T-helper 1 cell treated with Interleukin-12 subunit alpha and Interleukin-12 subunit beta and Interleukin-4 antibody, amounts not matched to agents 30 μg/mL and 1 μg/mL, for 36 hours (primary cell): ENCODE measurements at regions not wholly inside any gene's neighbourhood (a gene's known extent, or its start where the extent isn't known, plus 50 kb on each side); places are given as distances from the start of the nearest gene placed in this dataset.
"Not testable (repeated sequence)": the region's sequence is repeated elsewhere in the genome, so short reads cannot be mapped to it uniquely, and the experiment has no call there.

Experiments
- H3K27ac Mint-ChIP-seq: one replicate; pipeline ENCODE4 v1.8.0; 2021; ENCODE audit warnings: mild to moderate bottlenecking, mixed read lengths
- H3K27me3 Mint-ChIP-seq: one replicate; pipeline ENCODE4 v1.8.0; 2021; ENCODE audit warnings: low read depth, mixed read lengths
- H3K36me3 Mint-ChIP-seq: one replicate; pipeline ENCODE4 v1.8.0; 2021; ENCODE audit warnings: low read depth, mixed read lengths
- H3K4me1 Mint-ChIP-seq: one replicate; pipeline ENCODE4 v1.8.0; 2021; ENCODE audit warnings: low read depth, mixed read lengths
- H3K4me3 Mint-ChIP-seq: one replicate; pipeline ENCODE4 v1.8.0; 2021; ENCODE audit warnings: mild to moderate bottlenecking, moderate library complexity, mixed read lengths
- H3K9me3 Mint-ChIP-seq: one replicate; pipeline ENCODE4 v1.8.0; 2021; ENCODE audit warnings: mixed read lengths

DNA sequence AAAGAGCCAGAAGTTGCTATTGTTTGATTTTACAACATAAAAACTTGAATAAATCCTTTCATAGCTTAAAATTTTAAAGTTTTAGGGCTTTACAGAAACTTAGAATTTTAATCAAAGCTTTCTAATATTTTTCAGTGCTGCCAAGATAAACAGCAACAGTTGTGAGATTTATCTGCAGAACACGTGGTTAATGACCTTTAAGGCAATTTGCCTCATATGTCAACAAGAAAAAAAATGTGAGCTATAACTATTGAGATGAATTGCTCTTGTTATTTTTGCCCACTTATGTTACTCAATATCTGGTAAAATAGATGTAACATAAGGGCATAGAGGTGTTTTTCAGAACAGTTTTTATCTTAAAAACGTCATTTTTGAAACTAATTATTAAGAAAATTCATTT, 96.7 kb upstream of the NECTIN3 start:
- H3K4me3 Mint-ChIP-seq: no peak overlapping the region
- H3K36me3 Mint-ChIP-seq: no peaks in the 10 kb centered on the region
- no peaks in the 10 kb centered on the region for H3K9me3 Mint-ChIP-seq
- no peaks in the 10 kb centered on the region for H3K4me1 Mint-ChIP-seq
- peaks cover 5% of the 10 kb centered on the region for H3K27me3 Mint-ChIP-seq
- H3K27ac Mint-ChIP-seq: no peak overlapping the region

DNA sequence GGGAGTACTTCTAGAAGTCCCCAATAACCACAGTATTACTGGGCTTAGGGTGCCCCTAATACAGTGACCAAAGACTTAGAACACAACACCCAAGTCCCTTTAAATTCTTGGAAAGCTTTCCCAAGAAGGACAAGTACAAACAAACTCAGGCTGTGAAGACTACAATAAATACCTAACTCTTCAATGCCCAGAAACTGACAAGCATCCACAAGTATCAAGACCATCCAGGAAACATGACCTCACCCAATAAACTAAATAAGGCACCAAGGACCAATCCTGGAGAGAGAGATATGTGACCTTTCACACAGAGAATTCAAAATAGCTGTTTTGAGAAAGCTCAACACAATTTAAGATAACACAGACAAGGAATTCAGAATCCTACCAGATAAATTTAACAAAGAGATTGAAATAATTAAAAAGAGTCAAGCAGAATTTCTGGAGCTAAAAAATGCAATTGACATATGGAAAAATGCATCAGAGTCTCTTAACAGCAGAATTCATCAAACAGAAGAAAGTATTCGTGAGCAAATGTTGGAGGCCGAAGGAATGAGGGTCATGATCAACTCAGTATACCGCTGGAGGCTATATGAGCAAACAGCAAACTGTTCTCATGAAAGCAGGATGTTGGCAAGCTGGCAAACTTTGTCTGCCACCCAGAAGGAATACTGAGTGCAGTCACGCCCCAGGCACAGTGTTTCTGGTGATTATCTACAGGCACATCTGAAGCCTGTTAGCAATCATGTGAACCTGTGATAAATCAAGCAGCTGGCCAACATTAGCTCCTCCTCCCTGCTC, 87.0 kb upstream of the NECTIN3 start:
- Mint-ChIP-seq H3K27me3 (no peaks in the 10 kb centered on the region), H3K4me1 (no peaks in the 10 kb centered on the region), H3K36me3 (no peaks in the 10 kb centered on the region), H3K9me3 (no peaks in the 10 kb centered on the region), H3K4me3 (no peak overlapping the region), H3K27ac (no peak overlapping the region)

DNA sequence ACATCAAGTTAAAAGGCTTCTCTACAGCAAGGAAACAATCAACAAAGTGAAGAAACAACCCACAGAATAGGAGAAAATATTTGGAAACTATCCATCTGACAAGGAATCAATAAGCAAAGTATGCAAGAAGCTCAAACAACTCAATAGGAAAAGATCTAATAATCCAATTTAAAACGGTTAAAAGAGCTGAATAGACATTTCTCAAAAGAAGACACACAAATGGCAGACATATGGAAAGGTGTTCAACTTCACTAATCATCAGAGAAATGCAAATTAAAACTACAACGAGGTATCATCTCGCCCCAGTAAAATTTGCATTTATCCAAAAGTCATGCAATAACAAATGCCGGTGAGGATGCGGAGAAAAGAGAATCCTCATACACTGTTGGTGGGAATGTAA, 82.2 kb upstream of the NECTIN3 start:
- Mint-ChIP-seq H3K36me3 (no peaks in the 10 kb centered on the region), H3K9me3 (no peaks in the 10 kb centered on the region), H3K4me3 (no peak overlapping the region), H3K27ac (no peak overlapping the region), H3K27me3 (peaks cover 4% of the 10 kb centered on the region), H3K4me1 (no peaks in the 10 kb centered on the region)

DNA sequence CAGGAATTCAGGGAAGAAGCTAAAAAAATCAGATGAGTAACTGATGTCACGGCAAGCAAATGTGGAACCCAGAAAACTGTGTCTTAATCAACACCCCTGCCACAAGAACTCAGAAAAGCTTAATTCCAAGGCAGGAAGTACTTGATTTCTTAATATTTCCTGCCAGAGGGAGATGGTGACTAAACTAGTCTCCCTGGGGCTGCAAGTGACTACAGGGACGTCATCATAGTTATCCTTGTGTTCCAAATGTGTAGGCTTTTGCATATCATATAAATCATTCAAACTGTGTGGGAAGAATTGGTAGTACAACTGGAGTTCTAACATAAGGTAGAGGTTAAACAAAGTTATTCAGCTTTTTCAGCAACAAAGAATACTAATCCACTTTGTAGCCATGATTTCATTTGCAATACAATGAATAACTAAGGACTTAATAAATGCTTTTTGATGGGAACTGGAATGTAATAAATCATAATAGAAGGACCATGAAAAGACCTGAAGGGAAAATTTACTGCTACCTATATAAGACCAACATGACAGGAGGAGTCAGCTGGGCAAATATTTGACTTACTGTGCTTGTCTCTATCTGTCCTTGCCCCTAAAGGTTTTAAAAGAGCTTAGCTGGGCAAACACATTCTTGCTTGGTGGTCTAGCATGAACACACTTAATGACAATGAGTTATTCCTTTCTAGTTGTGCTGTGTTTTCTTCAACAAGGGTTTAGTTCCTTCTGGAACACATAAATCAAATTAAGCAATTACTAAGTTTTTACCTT, 76.0 kb upstream of the NECTIN3 start:
- Mint-ChIP-seq H3K27ac (no peak overlapping the region), H3K27me3 (peaks cover 4% of the 10 kb centered on the region), H3K9me3 (no peaks in the 10 kb centered on the region), H3K36me3 (no peaks in the 10 kb centered on the region), H3K4me3 (no peak overlapping the region), H3K4me1 (no peaks in the 10 kb centered on the region)

DNA sequence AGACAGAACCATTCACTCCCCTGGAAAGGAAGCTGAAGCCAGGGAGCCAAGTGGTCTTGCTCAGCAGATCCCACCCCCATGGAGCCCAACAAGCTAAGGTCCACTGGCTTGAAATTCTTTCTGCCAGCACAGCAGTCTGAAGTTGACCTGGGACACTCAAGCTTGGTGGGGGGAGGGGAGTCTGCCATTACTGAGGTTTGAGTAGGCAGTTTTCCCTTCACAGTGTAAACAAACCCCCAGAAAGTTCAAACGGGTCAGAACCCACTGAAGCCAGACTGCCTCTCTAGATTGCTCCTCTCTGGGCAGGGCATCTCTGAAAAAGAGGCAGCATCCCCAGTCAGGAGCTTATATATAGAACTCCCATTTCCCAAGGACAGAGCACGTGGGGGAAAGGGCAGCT, 72.8 kb upstream of the NECTIN3 start:
- not testable (repeated sequence) for H3K36me3 Mint-ChIP-seq, H3K27me3 Mint-ChIP-seq, H3K4me1 Mint-ChIP-seq, H3K9me3 Mint-ChIP-seq, H3K27ac Mint-ChIP-seq, H3K4me3 Mint-ChIP-seq

DNA sequence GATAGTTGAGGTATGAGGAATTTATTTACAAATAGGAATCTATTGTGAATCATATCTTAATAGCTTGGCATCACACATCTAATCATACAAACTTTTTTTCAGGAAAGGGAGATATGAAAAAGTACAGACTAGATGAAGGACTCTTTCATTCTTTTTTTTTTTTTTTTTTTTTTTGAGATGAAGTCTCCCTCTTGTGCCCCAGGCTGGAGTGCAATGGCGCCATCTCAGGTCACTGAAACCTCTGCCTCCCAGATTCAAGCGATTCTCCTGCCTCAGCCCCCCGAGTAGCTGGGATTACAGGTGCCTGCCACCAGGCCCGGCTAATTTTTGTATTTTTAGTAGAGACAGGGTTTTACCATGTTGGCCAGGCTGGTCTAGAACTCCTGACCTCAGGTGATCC, 65.1 kb upstream of the NECTIN3 start:
- H3K9me3 Mint-ChIP-seq, H3K27me3 Mint-ChIP-seq, H3K36me3 Mint-ChIP-seq, H3K27ac Mint-ChIP-seq, H3K4me3 Mint-ChIP-seq, H3K4me1 Mint-ChIP-seq: not testable (repeated sequence)

DNA sequence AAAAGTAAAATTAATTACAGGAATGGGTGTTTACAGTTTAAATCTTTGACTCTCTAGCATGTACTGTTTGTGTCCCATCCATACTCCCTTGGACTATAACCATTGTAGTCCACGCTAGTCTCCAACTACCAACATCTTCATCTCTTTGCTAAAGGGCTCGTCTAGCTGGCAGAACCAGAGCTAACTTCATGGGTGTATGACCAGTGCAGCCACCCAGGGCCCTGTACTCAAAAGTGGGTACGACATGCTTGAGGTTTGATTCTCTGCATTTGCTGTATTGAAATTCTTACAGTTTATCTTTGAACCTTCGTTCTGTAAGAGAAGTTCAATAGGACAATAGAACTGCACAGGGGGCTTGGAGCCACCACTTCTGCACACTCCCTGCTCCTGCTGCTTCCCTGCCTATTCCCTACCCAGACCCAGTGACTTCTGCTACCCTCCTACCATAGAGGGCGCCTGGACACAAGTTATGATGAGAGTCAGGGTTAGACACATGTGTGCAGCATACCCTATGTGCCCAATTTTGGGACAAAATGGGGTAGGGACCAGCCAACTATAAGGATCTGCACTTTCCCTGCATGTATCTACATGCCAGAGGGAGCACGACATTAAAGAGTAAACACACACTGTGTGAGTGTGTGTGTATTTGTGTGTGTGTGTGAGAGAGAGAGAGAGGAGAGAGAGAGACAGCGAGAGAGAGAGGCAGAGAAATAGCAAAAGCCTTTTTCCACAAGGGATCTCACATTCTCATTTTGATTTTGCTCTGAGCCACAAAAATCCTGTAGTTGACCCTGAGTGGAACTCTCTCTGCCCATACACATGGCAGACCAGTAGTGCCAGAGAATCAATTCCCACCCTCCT, 59.0 kb upstream of the NECTIN3 start:
- Mint-ChIP-seq H3K9me3 (no peaks in the 10 kb centered on the region), H3K4me3 (no peak overlapping the region), H3K27ac (no peak overlapping the region), H3K36me3 (no peaks in the 10 kb centered on the region), H3K4me1 (no peaks in the 10 kb centered on the region), H3K27me3 (peaks cover 9% of the 10 kb centered on the region)
